ENCODE measurements at regions not wholly inside any gene's neighbourhood (a gene's known extent, or its start where the extent isn't known, plus 50 kb on each side); places are given as distances from the start of the nearest gene placed in this dataset.

DNA sequence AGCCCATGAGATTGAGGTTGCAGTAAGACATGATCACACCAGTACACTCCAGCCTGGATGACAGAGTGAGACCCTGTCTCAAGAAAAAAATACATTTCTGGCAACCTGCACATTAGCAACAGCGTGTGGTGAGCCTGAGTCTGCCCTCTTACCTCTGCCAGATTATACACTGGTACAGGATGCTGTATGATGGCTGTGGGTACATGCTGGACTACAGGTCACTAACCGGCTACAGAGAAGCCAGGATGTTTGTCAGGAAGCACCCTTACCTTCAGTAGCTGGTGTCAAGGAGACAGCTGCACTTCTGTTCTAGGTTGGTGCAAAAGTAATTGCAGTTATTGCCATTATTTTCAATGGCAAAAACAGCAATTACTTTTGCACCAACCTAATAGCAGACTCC, 575.7 kb downstream of the NPHP4 start:
- Histone ChIP-seq H3K9me3 (no peaks in the 10 kb centered on the region), H3K4me3 (no peak overlapping the region), H3K27me3 (no peaks in the 10 kb centered on the region), H3K4me1 (no peaks in the 10 kb centered on the region), H3K27ac (no peak overlapping the region), H3K36me3 (no peaks in the 10 kb centered on the region)
- in situ Hi-C loops (cut with MboI; ENCODE audit: low pct_ligation_motif_present in 1 of 4, low pct_unique_long_range_greater_than_20kb in 1 of 4, low sequenced_read_pairs in 3 of 4) (no loop called here), intact Hi-C loops (cut with DNase I; ENCODE audit: low total_unique reads) (no loop called here)
- WGBS, 2 donors (ENCODE audit: low coverage in 1 of 2): 71% methylated on average over 2 of the region's 2 CpGs; no CpG with 5 or more reads in 1 of the 2 donors
- DNase-seq: no peak
- no peak for TF ChIP-seq CTCF (IDR thresholded peaks at IDR 0.05)
- no peak for TF ChIP-seq POLR2AphosphoS5 (IDR thresholded peaks at IDR 0.05)
- TF ChIP-seq EP300 (IDR thresholded peaks at IDR 0.05; ENCODE audit: low read depth): no peak
- TF ChIP-seq POLR2A (IDR thresholded peaks at IDR 0.05): no peak

GRCh38 chr1:5415606-5416005, 576.6 kb downstream of the NPHP4 start:
- DNase-seq: no peak
- TF ChIP-seq POLR2A (IDR thresholded peaks at IDR 0.05): no peak
- no peak for TF ChIP-seq CTCF (IDR thresholded peaks at IDR 0.05)
- TF ChIP-seq POLR2AphosphoS5 (IDR thresholded peaks at IDR 0.05): no peak
- no peak for TF ChIP-seq EP300 (IDR thresholded peaks at IDR 0.05; ENCODE audit: low read depth)
- H3K36me3 ChIP-seq: no peaks in the 10 kb centered on the region
- no peaks in the 10 kb centered on the region for H3K4me1 ChIP-seq
- no peak overlapping the region for H3K27ac ChIP-seq
- WGBS, 2 donors (ENCODE audit: low coverage in 1 of 2): 81 to 83% methylated on average over 5 to 7 of the region's 7 CpGs
- H3K4me3 ChIP-seq: no peak overlapping the region
- no peaks in the 10 kb centered on the region for H3K9me3 ChIP-seq
- in situ Hi-C loops (cut with MboI; ENCODE audit: low pct_ligation_motif_present in 1 of 4, low pct_unique_long_range_greater_than_20kb in 1 of 4, low sequenced_read_pairs in 3 of 4): no loop called here
- H3K27me3 ChIP-seq: no peaks in the 10 kb centered on the region
- intact Hi-C loops (cut with DNase I; ENCODE audit: low total_unique reads): no loop called here

- Histone ChIP-seq H3K36me3 (no peaks in the 10 kb centered on the region), H3K4me3 (no peak overlapping the region), H3K9me3 (no peaks in the 10 kb centered on the region), H3K27ac (no peak overlapping the region), H3K4me1 (no peaks in the 10 kb centered on the region), H3K27me3 (no peaks in the 10 kb centered on the region)
- in situ Hi-C loops (cut with MboI; ENCODE audit: low pct_ligation_motif_present in 1 of 4, low pct_unique_long_range_greater_than_20kb in 1 of 4, low sequenced_read_pairs in 3 of 4) (no loop called here), intact Hi-C loops (cut with DNase I; ENCODE audit: low total_unique reads) (no loop called here)
- DNase-seq: no peak
- TF ChIP-seq CTCF (IDR thresholded peaks at IDR 0.05) (no peak), POLR2AphosphoS5 (IDR thresholded peaks at IDR 0.05) (no peak), POLR2A (IDR thresholded peaks at IDR 0.05) (no peak), EP300 (IDR thresholded peaks at IDR 0.05; ENCODE audit: low read depth) (no peak)
- WGBS, 2 donors (ENCODE audit: low coverage in 1 of 2): 81% methylated on average over 4 of the region's 4 CpGs; no CpG with 5 or more reads in 1 of the 2 donors
Measured at GRCh38 chr1:5410652-5411051, 581.6 kb downstream of the NPHP4 start.

GRCh38 chr1:5408401-5408800, 583.8 kb downstream of the NPHP4 start:
- Histone ChIP-seq H3K27ac (no peak overlapping the region), H3K4me1 (no peaks in the 10 kb centered on the region), H3K4me3 (no peak overlapping the region), H3K27me3 (no peaks in the 10 kb centered on the region), H3K36me3 (no peaks in the 10 kb centered on the region), H3K9me3 (no peaks in the 10 kb centered on the region)
- TF ChIP-seq POLR2A (IDR thresholded peaks at IDR 0.05) (no peak), EP300 (IDR thresholded peaks at IDR 0.05; ENCODE audit: low read depth) (no peak), POLR2AphosphoS5 (IDR thresholded peaks at IDR 0.05) (no peak), CTCF (IDR thresholded peaks at IDR 0.05) (no peak)
- in situ Hi-C loops (cut with MboI; ENCODE audit: low pct_ligation_motif_present in 1 of 4, low pct_unique_long_range_greater_than_20kb in 1 of 4, low sequenced_read_pairs in 3 of 4): no loop called here
- 91% methylated on average over 1 of the region's 1 CpG; no CpG with 5 or more reads in 1 of the 2 donors for WGBS, 2 donors (ENCODE audit: low coverage in 1 of 2)
- intact Hi-C loops (cut with DNase I; ENCODE audit: low total_unique reads): loop anchor here (10.0 kb wide), 1 partner anchor 906 kb away; no protein-coding TSS in a partner anchor
- DNase-seq: no peak
